ENCODE measurements at regions not wholly inside any gene's neighbourhood (a gene's known extent, or its start where the extent isn't known, plus 50 kb on each side); places are given as distances from the start of the nearest gene placed in this dataset.
A peak's percentile ranks its signal among the peaks of the same experiment; 100 is the strongest.
"Not testable (repeated sequence)": the region's sequence is repeated elsewhere in the genome, so short reads cannot be mapped to it uniquely, and the experiment has no call there.

DNA sequence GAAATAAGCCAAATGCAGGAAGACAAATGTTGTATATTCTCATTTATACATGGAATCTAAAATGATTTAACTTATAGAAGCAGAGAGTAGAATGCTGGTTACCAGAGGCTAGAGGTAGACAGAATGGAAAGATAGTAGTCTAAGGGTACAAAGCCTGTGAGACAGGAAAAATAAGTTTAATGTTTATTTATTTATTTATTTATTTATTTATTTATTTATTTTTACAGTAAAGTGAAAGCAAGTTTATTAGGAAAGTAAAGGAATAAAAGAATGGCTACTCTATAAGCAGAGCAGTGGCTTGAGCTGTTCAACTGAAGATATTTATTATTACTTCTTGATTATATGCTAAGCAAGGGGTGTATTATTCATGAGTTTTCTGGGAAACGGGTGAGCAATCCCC, 203.2 kb downstream of the LAS1L start:
- no peak for DNase-seq (ENCODE audit: low spot score)

GRCh38 chrX:65300104-65300809, 234.3 kb downstream of the LAS1L start:
- DNase-seq (ENCODE audit: low spot score), result no peak

GRCh38 chrX:65282905-65283304, 251.7 kb downstream of the LAS1L start:
- not testable (repeated sequence) for DNase-seq (ENCODE audit: low spot score)

- no peak for DNase-seq (ENCODE audit: low spot score)
Observed at GRCh38 chrX:65273152-65273551, 261.4 kb downstream of the LAS1L start.

- no peak for DNase-seq (ENCODE audit: low spot score)
Observed at GRCh38 chrX:65266482-65266881, 268.1 kb downstream of the LAS1L start.

- DNase-seq (ENCODE audit: low spot score), result no peak
Observed at GRCh38 chrX:65253817-65254216, 277.6 kb upstream of the ZC4H2 start.

GRCh38 chrX:65241059-65241721, 264.9 kb upstream of the ZC4H2 start:
- DNase-seq (ENCODE audit: low spot score), result no peak

GRCh38 chrX:65203545-65203944, 227.3 kb upstream of the ZC4H2 start:
- peak; percentile 15 for DNase-seq (ENCODE audit: low spot score)

DNA sequence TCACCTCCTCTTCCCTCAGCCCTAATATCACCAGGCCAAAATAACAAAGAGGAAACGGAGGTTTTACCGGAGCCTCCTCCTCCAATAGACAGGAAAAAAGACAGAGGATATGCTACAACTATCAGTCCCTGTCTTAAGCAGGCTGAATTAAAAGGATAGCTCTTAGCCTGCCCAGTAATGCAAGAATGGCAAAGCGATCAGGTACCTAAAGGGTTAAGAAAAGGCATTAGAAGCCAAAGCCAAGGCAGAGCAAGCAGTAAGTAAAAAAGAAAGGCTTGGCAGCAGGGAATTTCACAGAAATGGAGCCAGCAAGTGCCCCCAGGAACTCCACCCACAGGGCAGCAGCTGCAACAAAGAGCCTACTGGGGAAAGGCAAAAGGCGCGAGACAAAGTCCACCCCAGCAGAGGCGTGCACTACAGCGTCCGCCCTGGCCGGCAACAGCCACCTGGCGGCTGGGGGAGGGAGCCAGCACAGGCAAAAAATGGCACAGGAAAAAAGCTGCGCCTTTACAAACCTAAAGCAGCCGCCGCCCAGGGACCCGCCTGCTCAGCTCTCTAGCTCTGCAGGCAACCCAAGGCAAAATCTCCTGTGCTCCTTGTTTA, 220.6 kb upstream of the ZC4H2 start:
- DNase-seq (ENCODE audit: low spot score), result peak; percentile 73

DNA sequence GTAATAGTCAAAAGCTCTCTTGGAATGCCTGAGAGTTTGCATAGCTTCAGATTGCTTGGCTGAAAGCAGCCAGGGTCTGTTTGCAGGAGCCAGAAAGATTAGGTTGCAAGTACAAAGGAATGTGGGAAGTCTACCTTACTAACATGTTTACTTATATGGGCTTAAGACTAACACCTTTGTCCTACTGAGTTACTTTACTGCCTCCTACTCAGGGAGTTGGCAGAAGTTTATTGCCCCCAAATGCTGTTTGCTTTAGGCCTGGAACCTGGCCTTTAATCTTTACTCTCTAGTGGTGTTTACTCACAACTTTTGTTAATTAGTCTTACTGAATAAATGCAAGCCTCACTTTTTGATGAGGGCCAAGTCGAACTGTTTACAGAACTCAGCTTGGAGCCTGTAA, 219.4 kb upstream of the ZC4H2 start:
- peak; percentile 19 for DNase-seq (ENCODE audit: low spot score)

- DNase-seq (ENCODE audit: low spot score), result no peak
Observed at GRCh38 chrX:65194547-65194946, 218.3 kb upstream of the ZC4H2 start.

DNA sequence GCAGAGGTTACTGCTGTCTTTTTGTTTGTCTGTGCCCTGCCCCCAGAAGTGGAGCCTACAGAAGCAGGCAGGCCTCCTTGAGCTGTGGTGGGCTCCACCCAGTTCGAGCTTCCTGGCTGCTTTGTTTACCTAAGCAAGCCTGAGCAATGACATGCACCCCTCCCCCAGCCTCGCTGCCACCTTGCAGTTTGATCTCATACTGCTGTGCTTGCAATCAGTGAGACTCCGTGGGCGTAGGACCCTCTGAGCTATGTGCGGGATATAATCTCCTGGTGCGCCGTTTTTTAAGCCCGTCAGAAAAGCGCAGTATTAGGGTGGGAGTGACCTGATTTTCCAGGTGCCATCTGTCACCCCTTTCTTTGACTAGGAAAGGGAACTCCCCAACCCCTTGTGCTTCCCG, 187.1 kb upstream of the ZC4H2 start:
- not testable (repeated sequence) for DNase-seq (ENCODE audit: low spot score)

DNA sequence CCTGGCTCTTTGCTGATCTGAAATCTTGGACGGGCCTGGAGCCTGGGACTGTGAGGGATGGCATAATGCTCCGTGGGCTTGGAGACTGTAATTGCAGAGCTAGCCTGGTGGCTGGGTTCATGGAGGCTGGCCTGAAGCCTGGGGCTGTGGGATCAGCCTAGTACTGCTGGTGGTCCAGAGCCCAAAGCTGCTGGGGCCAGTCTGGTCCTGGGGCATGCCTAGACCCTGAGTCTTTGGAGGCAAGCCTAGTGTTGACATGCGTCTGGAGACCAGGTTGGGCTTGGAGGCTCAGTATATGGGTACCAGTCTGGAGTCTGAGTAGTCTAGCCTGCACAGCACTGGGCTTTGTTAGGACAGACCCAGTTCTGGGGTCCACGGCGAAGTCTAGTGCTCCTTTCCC, 172.0 kb upstream of the ZC4H2 start:
- DNase-seq (ENCODE audit: low spot score), result no peak

GRCh38 chrX:65136424-65136823, 160.2 kb upstream of the ZC4H2 start:
- DNase-seq (ENCODE audit: low spot score), result no peak

DNA sequence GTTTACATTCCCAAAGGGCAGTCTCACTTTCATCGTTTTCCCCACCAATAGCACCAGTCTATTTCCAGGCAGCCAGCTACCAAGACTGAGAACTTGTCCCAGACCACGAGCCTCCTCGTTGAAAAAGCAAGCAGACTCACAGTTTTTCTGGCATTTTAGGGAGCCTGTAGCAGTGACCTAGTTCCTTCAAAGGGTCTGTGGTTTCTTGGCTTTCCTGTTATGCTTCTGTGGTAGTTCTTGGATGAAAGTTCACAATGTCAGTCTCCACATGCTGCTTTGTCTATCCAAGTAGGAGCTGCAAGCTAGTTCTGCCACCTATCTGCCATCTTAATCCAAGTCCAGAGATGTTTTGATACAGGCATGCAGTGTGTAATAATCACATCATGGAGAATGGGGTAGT, 151.6 kb upstream of the ZC4H2 start:
- DNase-seq (ENCODE audit: low spot score), result no peak

DNA sequence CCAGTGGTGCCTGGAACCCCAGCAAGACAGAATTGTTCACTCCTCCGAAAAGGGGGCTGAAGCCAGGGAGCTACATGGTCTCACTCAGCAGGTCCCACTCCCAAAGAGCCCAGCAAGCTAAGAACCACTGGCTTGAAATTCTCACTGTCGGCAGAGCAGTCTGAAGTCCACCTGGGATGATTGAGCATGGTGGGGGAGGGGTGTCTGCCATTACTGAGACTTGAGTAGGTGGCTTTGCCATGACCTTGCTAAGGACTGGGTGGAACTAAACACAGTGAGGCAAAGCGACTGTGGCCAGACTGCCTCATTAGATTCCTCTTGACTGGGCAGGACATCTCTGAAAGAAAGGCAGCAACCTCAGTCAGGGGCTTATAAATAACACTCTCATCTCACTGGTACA, 122.6 kb upstream of the ZC4H2 start:
- no peak for DNase-seq (ENCODE audit: low spot score)

DNA sequence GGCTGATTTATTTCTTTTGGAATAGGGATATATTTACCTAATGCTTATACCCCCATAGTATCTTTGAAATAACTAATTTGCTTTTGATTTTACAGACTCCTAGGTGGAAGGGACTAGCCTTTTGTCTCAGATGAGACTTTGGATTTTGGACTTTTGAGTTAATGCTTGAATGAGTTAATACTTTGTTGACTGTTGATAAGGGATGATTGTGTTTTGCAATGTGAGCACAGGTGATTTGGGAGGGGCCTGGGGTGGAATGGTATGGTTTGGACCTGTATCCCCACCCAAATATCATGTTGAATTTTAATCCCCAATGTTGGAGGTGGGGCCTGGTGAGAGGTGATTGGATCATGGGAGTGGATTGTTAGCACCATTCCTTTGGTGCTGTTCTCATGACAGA, 117.4 kb upstream of the ZC4H2 start:
- no peak for DNase-seq (ENCODE audit: low spot score)

DNA sequence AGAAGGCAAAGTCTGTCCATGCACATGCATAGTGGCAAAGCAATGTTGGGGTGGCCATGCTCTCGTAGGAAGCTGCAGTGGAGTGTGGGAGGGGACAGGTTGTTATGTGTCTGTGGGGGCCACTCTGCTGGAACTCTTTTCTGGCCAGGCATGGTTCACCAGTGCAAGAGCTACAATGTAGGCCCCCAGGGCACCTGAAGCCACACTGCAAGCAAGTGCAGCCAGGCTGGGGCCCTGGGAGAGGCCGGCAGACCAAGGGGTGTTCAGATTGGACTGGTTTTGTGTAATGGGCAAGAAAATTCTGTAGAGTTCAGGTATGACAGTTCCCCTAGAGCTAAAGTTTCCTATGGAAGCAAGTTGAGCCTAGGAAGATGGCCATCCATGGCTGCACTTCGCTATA, 97.0 kb upstream of the ZC4H2 start:
- no peak for DNase-seq (ENCODE audit: low spot score)

GRCh38 chrX:65072590-65072989, 96.3 kb upstream of the ZC4H2 start:
- no peak for DNase-seq (ENCODE audit: low spot score)

GRCh38 chrX:65058626-65059025, 82.4 kb upstream of the ZC4H2 start:
- not testable (repeated sequence) for DNase-seq (ENCODE audit: low spot score)

- no peak for DNase-seq (ENCODE audit: low spot score)
Observed at GRCh38 chrX:65045001-65045400, 68.8 kb upstream of the ZC4H2 start.

DNA sequence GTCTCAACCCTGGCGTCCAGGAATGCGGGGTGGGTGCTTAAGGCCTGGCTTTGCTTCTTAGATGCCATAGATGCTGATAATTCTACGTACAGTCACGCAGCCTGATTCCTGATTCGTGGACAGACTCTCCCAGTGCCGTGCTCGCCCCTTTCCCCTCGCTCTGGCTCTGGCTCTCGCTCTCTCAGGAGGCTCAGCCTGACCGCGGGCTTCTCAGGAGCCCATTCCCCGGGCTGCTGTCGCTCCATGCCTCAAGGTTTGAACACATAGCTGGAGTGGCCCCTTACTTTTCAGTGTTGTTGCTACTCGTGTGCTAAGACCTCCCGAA, 59.2 kb upstream of the ZC4H2 start:
- DNase-seq (ENCODE audit: low spot score), result no peak

Measured in HT-29 (cell line).